Type B pancreatic cell (in vitro differentiated cells): ENCODE measurements at regions not wholly inside any gene's neighbourhood (a gene's known extent, or its start where the extent isn't known, plus 50 kb on each side); places are given as distances from the start of the nearest gene placed in this dataset.

Experiments used
- DNase-seq: peaks from one replicate; pipeline ENCODE4 v3.0.0; 2021; ENCODE audit warnings: mixed read lengths; ENCODE audit not compliant: unreplicated experiment; ENCODE audit errors: extremely low spot score
- H3K27ac Mint-ChIP-seq: 2 replicates; pipeline ENCODE4 v1.8.0; 2021; ENCODE audit warnings: mild to moderate bottlenecking, mixed read lengths
- H3K27me3 Mint-ChIP-seq: 2 replicates; pipeline ENCODE4 v1.8.0; 2021; ENCODE audit warnings: mixed read lengths
- H3K36me3 Mint-ChIP-seq: 2 replicates; pipeline ENCODE4 v1.8.0; 2021; ENCODE audit warnings: mixed read lengths
- H3K4me1 Mint-ChIP-seq: one replicate; pipeline ENCODE4 v1.8.0; 2021; ENCODE audit warnings: mixed read lengths; ENCODE audit not compliant: unreplicated experiment
- H3K4me3 Mint-ChIP-seq: 2 replicates; pipeline ENCODE4 v1.8.0; 2021; ENCODE audit warnings: mild to moderate bottlenecking, mixed read lengths
- H3K9me3 Mint-ChIP-seq: 2 replicates; pipeline ENCODE4 v1.8.0; 2021; ENCODE audit warnings: mixed read lengths
- TF ChIP-seq, protein P1 (sequence below): fragments of 200-600 bp; sonication (generic); conservative IDR thresholded peaks from 2 replicates; pipeline ENCODE4 v1.5.0; 2021; ENCODE audit warnings: antibody characterized with exemption, mild to moderate bottlenecking

DNA sequence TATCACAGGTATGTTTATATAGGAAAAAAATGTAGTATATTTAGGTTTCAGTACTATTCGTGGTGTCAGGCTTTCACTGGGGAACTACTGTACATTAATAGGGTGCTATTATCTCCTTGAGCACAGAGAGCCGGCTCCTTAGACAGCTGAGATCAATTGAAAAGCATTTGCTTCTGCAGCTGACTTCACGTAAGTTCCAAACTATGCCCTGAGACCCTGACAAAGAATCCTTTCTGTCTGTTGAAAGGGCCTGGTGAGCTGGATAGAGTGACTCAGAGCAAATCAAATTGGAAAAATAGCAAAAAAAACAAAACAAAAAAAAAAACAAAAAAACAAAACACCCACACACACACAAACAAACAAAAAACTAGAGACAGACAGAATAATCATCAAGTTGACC lies 652.0 kb downstream of the MTRR start:
- DNase-seq, result no peak
- Mint-ChIP-seq H3K4me3 (no peak overlapping the region), H3K9me3 (no peaks in the 10 kb centered on the region), H3K27me3 (no peaks in the 10 kb centered on the region), H3K36me3 (no peaks in the 10 kb centered on the region), H3K4me1 (peaks cover 5% of the 10 kb centered on the region), H3K27ac (no peak overlapping the region)
- TF ChIP-seq, protein P1, sequence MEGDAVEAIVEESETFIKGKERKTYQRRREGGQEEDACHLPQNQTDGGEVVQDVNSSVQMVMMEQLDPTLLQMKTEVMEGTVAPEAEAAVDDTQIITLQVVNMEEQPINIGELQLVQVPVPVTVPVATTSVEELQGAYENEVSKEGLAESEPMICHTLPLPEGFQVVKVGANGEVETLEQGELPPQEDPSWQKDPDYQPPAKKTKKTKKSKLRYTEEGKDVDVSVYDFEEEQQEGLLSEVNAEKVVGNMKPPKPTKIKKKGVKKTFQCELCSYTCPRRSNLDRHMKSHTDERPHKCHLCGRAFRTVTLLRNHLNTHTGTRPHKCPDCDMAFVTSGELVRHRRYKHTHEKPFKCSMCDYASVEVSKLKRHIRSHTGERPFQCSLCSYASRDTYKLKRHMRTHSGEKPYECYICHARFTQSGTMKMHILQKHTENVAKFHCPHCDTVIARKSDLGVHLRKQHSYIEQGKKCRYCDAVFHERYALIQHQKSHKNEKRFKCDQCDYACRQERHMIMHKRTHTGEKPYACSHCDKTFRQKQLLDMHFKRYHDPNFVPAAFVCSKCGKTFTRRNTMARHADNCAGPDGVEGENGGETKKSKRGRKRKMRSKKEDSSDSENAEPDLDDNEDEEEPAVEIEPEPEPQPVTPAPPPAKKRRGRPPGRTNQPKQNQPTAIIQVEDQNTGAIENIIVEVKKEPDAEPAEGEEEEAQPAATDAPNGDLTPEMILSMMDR, result no peak

DNA sequence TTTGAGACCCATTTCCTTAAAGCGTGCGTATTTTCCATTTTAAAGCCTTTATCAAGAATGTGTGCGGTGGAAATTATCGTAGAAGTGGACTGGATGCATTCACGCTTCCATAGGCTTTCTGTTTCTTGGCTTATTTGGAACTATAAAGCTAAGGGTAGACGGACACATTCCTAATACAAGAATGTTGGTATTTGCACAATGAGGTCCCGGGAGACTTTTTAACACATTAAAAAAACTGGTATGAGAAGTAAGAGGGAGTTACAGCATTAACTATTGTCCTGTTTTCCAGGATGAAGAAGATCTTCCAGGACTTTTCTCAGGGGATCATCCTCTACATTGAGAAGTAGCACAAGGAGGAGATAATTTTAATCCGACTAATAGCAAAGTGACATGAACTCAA lies 653.0 kb downstream of the MTRR start:
- H3K9me3 Mint-ChIP-seq, result no peaks in the 10 kb centered on the region
- TF ChIP-seq, protein P1, result no peak
- no peaks in the 10 kb centered on the region for H3K36me3 Mint-ChIP-seq
- DNase-seq, result no peak
- no peaks in the 10 kb centered on the region for H3K27me3 Mint-ChIP-seq
- peaks cover 5% of the 10 kb centered on the region for H3K4me1 Mint-ChIP-seq
- no peak overlapping the region for H3K4me3 Mint-ChIP-seq
- no peak overlapping the region for H3K27ac Mint-ChIP-seq

DNA sequence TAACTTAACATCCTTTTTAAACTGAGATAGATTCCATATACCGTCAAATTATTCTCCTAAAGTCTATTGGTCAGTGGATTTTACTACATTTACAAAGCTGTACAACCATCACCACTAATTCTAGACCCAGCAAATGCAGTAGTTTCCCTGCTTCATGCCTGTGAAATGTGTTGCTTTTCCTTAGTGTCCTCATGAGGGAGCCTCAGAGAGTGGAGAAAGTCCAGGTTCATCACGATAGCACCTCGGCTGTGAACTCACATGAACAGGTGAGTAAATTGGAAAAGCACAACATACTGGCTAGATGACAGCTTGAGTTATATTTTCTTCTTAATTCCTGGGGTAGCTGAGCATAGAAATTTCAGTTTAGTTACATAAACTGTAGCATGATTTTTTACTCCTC lies 653.7 kb downstream of the MTRR start:
- TF ChIP-seq, protein P1, result no peak
- Mint-ChIP-seq H3K27ac (no peak overlapping the region), H3K4me3 (no peak overlapping the region), H3K4me1 (peaks cover 5% of the 10 kb centered on the region), H3K9me3 (no peaks in the 10 kb centered on the region), H3K36me3 (no peaks in the 10 kb centered on the region), H3K27me3 (no peaks in the 10 kb centered on the region)
- DNase-seq, result no peak

DNA sequence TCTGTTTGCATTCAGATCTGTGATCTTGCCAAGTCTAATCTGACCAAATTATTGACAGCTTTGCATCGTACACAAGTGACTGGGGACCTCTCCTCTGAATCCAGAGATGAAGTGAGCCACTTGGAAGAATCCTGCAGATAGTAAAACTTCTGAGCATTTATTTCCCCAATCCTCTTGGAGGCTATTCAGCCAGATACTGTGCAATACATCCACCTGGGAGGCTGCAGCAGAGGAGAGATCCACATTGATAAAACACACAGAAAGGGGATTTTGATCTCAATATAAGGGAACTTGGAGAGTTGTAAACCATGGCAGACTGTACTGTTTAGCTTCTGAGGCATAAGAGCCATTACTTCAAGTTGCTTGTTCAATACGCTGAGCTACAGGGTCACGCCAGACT lies 654.6 kb downstream of the MTRR start:
- H3K36me3 Mint-ChIP-seq, result no peaks in the 10 kb centered on the region
- no peaks in the 10 kb centered on the region for H3K27me3 Mint-ChIP-seq
- TF ChIP-seq, protein P1, result no peak
- no peak overlapping the region for H3K27ac Mint-ChIP-seq
- H3K9me3 Mint-ChIP-seq, result no peaks in the 10 kb centered on the region
- H3K4me3 Mint-ChIP-seq, result no peak overlapping the region
- no peak for DNase-seq
- peaks cover 10% of the 10 kb centered on the region for H3K4me1 Mint-ChIP-seq

DNA sequence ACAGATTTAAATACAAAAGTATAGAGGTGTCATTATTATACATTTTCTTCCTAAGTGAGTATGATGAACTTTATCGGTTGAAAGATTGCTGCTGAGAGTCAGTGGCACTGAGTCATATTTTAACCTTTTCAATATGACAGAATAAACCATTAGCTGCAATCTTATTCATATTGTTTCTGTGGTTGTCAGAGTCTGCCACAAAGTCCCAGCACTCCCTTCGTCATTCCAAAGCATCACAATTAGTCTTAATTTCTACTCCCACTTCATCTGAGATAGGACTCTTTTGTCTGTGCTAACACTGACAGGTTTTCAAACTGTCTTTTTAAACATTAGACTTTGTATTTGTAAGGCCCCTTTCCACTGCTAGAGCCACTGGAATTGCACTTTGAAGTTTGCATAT lies 656.9 kb downstream of the MTRR start:
- no peak overlapping the region for H3K27ac Mint-ChIP-seq
- TF ChIP-seq, protein P1, result no peak
- peaks cover 11% of the 10 kb centered on the region for H3K4me1 Mint-ChIP-seq
- H3K27me3 Mint-ChIP-seq, result no peaks in the 10 kb centered on the region
- no peak for DNase-seq
- H3K36me3 Mint-ChIP-seq, result no peaks in the 10 kb centered on the region
- H3K9me3 Mint-ChIP-seq, result no peaks in the 10 kb centered on the region
- no peak overlapping the region for H3K4me3 Mint-ChIP-seq

DNA sequence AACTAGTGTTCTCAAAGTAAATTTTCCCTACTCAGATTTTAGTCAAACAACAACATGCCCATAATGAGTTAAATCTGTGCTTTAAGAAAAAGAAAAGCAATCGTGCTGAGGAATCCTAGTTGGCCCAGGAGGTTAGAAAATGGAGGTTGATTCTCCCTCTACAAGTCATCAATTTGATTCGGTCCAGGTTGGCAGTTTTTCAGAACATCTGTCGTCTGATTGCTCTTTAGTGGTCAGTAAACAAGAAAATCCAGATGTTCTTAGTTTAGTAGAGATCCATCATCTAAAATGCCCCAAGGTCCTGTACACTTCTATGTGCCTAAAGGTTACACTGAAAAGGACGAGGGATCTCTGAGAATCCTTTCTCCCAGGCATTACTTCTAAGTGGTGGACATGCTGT lies 659.2 kb downstream of the MTRR start:
- no peak overlapping the region for H3K4me3 Mint-ChIP-seq
- TF ChIP-seq, protein P1, result no peak
- H3K36me3 Mint-ChIP-seq, result no peaks in the 10 kb centered on the region
- no peaks in the 10 kb centered on the region for H3K9me3 Mint-ChIP-seq
- peaks cover 6% of the 10 kb centered on the region for H3K4me1 Mint-ChIP-seq
- no peak overlapping the region for H3K27ac Mint-ChIP-seq
- no peak for DNase-seq
- H3K27me3 Mint-ChIP-seq, result no peaks in the 10 kb centered on the region
